Osteoblast (primary cell): ENCODE measurements at regions not wholly inside any gene's neighbourhood (a gene's known extent, or its start where the extent isn't known, plus 50 kb on each side); places are given as distances from the start of the nearest gene placed in this dataset.

Experiments
- DNase-seq: peaks from one replicate; pipeline ENCODE4 v3.0.0; 2011; ENCODE audit warnings: low spot score, mixed read lengths; ENCODE audit not compliant: insufficient read length; ENCODE audit errors: missing footprints
- H2AFZ ChIP-seq: 2 replicates; pipeline ENCODE4 v1.6.0; 2011; ENCODE audit warnings: mild to moderate bottlenecking, low read length
- H3K27ac ChIP-seq: 2 replicates; pipeline ENCODE4 v1.5.1; 2011; ENCODE audit warnings: mild to moderate bottlenecking, low read depth, low read length, moderate library complexity
- H3K27me3 ChIP-seq: 2 replicates; pipeline ENCODE4 v1.6.0; 2012; ENCODE audit warnings: mild to moderate bottlenecking, control low read depth, inconsistent platforms, low read length, moderate library complexity; ENCODE audit not compliant: insufficient read depth
- H3K36me3 ChIP-seq: 2 replicates; pipeline ENCODE4 v1.5.1; 2011; ENCODE audit warnings: mild to moderate bottlenecking, low read length, control low read depth, moderate library complexity; ENCODE audit not compliant: insufficient read depth
- H3K4me1 ChIP-seq: 2 replicates; pipeline ENCODE4 v1.5.1; 2011; ENCODE audit warnings: mild to moderate bottlenecking, low read length, control low read depth, moderate library complexity; ENCODE audit not compliant: insufficient read depth
- H3K4me2 ChIP-seq: 2 replicates; pipeline ENCODE4 v1.6.0; 2011; ENCODE audit warnings: mild to moderate bottlenecking, low read length; ENCODE audit not compliant: insufficient read depth
- H3K4me3 ChIP-seq: fragments of 200-600 bp; sonication (generic); 3 replicates; pipeline ENCODE4 v1.5.1; 2012; ENCODE audit warnings: mild to moderate bottlenecking, low read length, inconsistent platforms; ENCODE audit not compliant: insufficient read depth
- H3K79me2 ChIP-seq: 2 replicates; pipeline ENCODE4 v1.6.0; 2012; ENCODE audit warnings: mild to moderate bottlenecking, low read length, control low read depth, inconsistent platforms; ENCODE audit not compliant: insufficient read depth
- H3K9me3 ChIP-seq: 2 replicates; pipeline ENCODE4 v1.5.1; 2011; ENCODE audit warnings: low read depth, low read length, control low read depth
- H4K20me1 ChIP-seq: 2 replicates; pipeline ENCODE4 v1.6.0; 2012; ENCODE audit warnings: mild to moderate bottlenecking, low read length, control low read depth; ENCODE audit not compliant: insufficient read depth
- TF ChIP-seq, protein P1 (sequence below): IDR thresholded peaks from 2 replicates; pipeline ENCODE4 v1.5.1; 2011; ENCODE audit warnings: mild to moderate bottlenecking, low read depth, low read length, moderate library complexity; ENCODE audit errors: extremely low read depth

DNA sequence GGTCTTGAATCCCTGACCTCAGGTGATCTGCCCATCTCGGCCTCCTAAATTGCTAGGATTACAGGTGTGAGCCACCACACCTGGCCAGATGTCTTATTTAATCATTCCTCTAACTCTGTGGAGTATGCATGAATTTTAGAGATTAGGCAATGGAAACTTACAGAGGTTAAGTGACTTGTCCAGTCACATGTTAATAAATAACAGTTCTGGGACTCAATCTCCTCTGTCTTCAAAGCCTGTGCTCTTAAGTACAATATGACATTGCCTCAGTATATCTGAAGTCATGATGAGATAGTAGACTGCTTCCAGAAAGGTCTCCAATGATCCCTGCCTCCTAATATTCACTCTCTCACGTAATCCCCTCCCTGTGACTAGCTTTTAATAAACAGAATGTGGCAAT lies 72.9 kb upstream of the TDRD3 start:
- no peak for DNase-seq
- Histone ChIP-seq H3K4me2 (no peak overlapping the region), H3K4me1 (no peaks in the 10 kb centered on the region), H2AFZ (no peak overlapping the region), H3K27ac (no peak overlapping the region), H4K20me1 (no peaks in the 10 kb centered on the region), H3K4me3 (no peak overlapping the region), H3K36me3 (no peaks in the 10 kb centered on the region), H3K9me3 (no peaks in the 10 kb centered on the region), H3K79me2 (no peaks in the 10 kb centered on the region), H3K27me3 (no peaks in the 10 kb centered on the region)
- TF ChIP-seq, protein P1, sequence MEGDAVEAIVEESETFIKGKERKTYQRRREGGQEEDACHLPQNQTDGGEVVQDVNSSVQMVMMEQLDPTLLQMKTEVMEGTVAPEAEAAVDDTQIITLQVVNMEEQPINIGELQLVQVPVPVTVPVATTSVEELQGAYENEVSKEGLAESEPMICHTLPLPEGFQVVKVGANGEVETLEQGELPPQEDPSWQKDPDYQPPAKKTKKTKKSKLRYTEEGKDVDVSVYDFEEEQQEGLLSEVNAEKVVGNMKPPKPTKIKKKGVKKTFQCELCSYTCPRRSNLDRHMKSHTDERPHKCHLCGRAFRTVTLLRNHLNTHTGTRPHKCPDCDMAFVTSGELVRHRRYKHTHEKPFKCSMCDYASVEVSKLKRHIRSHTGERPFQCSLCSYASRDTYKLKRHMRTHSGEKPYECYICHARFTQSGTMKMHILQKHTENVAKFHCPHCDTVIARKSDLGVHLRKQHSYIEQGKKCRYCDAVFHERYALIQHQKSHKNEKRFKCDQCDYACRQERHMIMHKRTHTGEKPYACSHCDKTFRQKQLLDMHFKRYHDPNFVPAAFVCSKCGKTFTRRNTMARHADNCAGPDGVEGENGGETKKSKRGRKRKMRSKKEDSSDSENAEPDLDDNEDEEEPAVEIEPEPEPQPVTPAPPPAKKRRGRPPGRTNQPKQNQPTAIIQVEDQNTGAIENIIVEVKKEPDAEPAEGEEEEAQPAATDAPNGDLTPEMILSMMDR: no peak

DNA sequence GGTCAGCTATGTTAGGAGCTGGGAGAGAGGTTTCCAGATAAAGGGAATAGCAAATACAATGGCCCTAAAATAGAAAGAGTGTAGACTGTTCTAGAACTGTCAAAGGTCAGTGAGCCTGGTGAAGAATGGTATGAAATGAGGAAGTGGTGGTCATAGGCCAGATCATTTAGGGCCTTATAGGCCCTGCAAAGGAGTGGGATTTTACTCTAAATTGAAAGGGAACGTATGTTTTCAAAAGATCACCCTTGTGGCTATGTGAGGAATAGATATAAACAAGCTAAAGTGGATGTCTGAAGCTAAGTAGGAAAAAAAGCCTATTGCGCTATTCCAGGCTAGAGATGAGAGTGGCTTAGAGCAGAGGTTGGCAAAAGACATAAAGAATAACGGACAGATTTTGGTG lies 70.7 kb upstream of the TDRD3 start:
- Histone ChIP-seq H3K4me2 (no peak overlapping the region), H3K79me2 (no peaks in the 10 kb centered on the region), H2AFZ (no peak overlapping the region), H3K36me3 (no peaks in the 10 kb centered on the region), H4K20me1 (no peaks in the 10 kb centered on the region), H3K4me3 (no peak overlapping the region), H3K4me1 (no peaks in the 10 kb centered on the region), H3K27ac (no peak overlapping the region), H3K9me3 (no peaks in the 10 kb centered on the region), H3K27me3 (no peaks in the 10 kb centered on the region)
- DNase-seq: peak; percentile 73
- TF ChIP-seq, protein P1: peak; percentile 11

DNA sequence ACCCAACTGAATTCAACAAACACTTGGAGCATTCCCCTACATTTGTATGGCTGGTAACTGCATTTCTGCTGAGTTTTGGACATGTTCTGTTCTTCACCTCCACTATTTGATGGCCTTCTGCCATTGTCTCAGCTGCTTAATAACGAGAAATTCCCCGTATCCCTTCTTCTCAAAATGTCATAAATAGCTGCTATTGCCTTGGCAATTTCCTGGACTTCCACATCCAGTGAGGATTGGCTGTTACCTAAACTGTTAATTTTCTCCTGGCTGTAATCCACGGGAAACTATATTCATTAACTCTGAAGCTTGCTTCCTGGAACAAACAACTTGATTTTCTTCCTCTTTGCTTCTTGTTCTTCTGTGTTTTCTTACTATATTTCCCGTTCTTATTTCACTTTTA lies 69.5 kb upstream of the TDRD3 start:
- H4K20me1 ChIP-seq: no peaks in the 10 kb centered on the region
- no peaks in the 10 kb centered on the region for H3K27me3 ChIP-seq
- no peaks in the 10 kb centered on the region for H3K79me2 ChIP-seq
- peak overlapping the region; percentile 64 for H3K4me2 ChIP-seq
- H3K27ac ChIP-seq: no peak overlapping the region
- H3K9me3 ChIP-seq: no peaks in the 10 kb centered on the region
- H2AFZ ChIP-seq: peak overlapping the region; percentile 79
- no peak for DNase-seq
- no peaks in the 10 kb centered on the region for H3K4me1 ChIP-seq
- no peaks in the 10 kb centered on the region for H3K36me3 ChIP-seq
- H3K4me3 ChIP-seq: peak overlapping the region; percentile 36
- TF ChIP-seq, protein P1: no peak

DNA sequence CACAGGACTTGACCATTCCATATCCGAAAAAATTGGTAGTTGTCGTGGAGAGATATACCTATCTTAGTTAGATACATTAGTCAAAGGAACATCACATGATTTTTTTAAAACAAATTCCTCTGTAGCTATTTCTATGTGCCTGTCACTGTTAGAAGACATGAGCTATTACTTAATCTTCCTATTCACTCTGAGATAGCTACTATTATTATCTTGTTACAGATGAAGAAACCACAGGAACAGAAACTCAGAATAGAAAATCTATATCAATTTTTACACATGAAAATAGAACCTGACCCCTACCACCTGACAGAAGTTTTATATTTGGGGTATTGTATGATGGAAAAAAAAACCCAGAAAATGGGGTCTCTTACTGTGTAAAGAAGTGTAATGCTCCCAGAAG lies 68.9 kb upstream of the TDRD3 start:
- DNase-seq: no peak
- TF ChIP-seq, protein P1: no peak
- Histone ChIP-seq H3K27me3 (peaks cover under 1% of the 10 kb centered on the region), H3K4me3 (no peak overlapping the region), H3K36me3 (no peaks in the 10 kb centered on the region), H3K4me1 (no peaks in the 10 kb centered on the region), H3K27ac (no peak overlapping the region), H2AFZ (no peak overlapping the region), H4K20me1 (no peaks in the 10 kb centered on the region), H3K4me2 (no peak overlapping the region), H3K9me3 (no peaks in the 10 kb centered on the region), H3K79me2 (no peaks in the 10 kb centered on the region)
